ENCODE measurements at regions not wholly inside any gene's neighbourhood (a gene's known extent, or its start where the extent isn't known, plus 50 kb on each side); places are given as distances from the start of the nearest gene placed in this dataset.

DNA sequence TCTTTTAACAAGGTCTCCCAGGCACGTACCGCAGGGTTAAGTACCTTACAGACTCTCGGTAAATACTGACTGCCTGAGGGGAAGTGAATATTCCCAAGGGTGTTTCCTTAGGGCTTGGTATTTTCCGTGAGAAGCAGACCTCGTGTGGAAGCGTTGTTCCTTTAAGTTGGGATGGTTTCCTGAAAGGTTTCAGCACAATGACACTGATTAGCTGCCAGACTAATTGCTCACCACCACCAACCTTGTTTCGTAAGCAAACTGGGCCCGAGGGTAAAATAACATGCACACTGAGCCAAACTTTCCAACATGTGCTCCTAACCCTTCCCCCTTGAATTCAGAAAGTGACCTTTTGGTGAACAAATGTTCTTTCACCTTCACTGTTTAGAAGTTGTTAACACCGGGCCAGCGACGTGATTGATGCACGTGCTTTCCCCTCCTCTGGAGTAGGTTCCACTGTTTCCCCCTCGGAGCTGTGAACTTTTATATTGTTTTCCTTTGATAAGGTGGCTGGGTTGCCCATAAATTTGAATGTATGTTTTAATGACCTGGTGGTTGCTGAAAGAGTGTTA, 128.1 kb upstream of the RPS23 start:
- no peak for TF ChIP-seq CTCF (IDR thresholded peaks at IDR 0.05)
- TF ChIP-seq SIN3A (IDR thresholded peaks at IDR 0.05; ENCODE audit: borderline replicate concordance, insufficient read depth, low read depth, low read length): no peak
